B cell (primary cell): ENCODE measurements at regions not wholly inside any gene's neighbourhood (a gene's known extent, or its start where the extent isn't known, plus 50 kb on each side); places are given as distances from the start of the nearest gene placed in this dataset.

Source experiments
- ATAC-seq: fragments of 200-7000 bp; cut with Tn5 transposase; one replicate; pipeline ENCODE4 v1.10.0; 2021; ENCODE audit warnings: low read depth, mild to moderate bottlenecking, moderate number of reproducible peaks, moderate library complexity
- CTCF ChIA-PET: fragments of 350-600 bp; sonication (Branson Sonifier 250); formaldehyde crosslinking; loops from one replicate; lab custom pipeline; 2021; ENCODE audit warnings: antibody characterized with exemption, inconsistent platforms; lab: Charles Lee
- POLR2A ChIA-PET: fragments of 350-600 bp; sonication (Branson Sonifier 250); formaldehyde crosslinking; loops from one replicate; lab custom pipeline; 2021; ENCODE audit warnings: antibody characterized with exemption; lab: Charles Lee
- DNase-seq: peaks from one replicate; pipeline ENCODE4 v3.0.0; 2013
- H2AFZ ChIP-seq: 2 replicates; pipeline ENCODE4 v1.6.1; 2012; ENCODE audit warnings: mild to moderate bottlenecking, low read depth, low read length; ENCODE audit not compliant: insufficient read depth, poor library complexity, severe bottlenecking
- H3K27ac ChIP-seq, 2 donors: 1 replicate in 1 of 2; 2 replicates in 1 of 2; pipeline ENCODE4 v1.5.1; 2012 to 2013; ENCODE audit warnings: low read length in 2 of 2, mild to moderate bottlenecking in 2 of 2, moderate library complexity in 1 of 2
- H3K27me3 ChIP-seq, 4 experiments: fragments of 200-600 bp in 1 of 4; sonication (generic) in 1 of 4; replicated peaks in 1 of 4; 1 replicate in 2 of 4; 2 replicates in 2 of 4; pipeline versions ENCODE4 v1.6.1 to v1.7.0; 2013 to 2016; ENCODE audit warnings: low read length in 3 of 4, mild to moderate bottlenecking in 2 of 4, mixed read lengths in 1 of 4, moderate library complexity in 1 of 4; ENCODE audit not compliant: insufficient read depth in 4 of 4, control insufficient read depth in 3 of 4; ENCODE audit errors: control extremely low read depth in 1 of 4
- H3K36me3 ChIP-seq, 2 experiments: replicated peaks in 1 of 2; 1 replicate in 1 of 2; 2 replicates in 1 of 2; pipeline versions ENCODE4 v1.6.1 to v1.7.1; 2013; ENCODE audit warnings: low read length in 1 of 2; ENCODE audit not compliant: insufficient read depth in 2 of 2, control insufficient read depth in 1 of 2; ENCODE audit errors: control extremely low read depth in 1 of 2, extremely low read depth in 1 of 2
- H3K4me1 ChIP-seq, 2 donors: fragments of 200-600 bp in 1 of 2; sonication (generic) in 1 of 2; 1 replicate in 1 of 2; 2 replicates in 1 of 2; pipeline versions ENCODE4 v1.5.1 to v1.6.1; 2013 to 2017; ENCODE audit warnings: low read length in 2 of 2; ENCODE audit not compliant: control insufficient read depth in 2 of 2, insufficient read depth in 2 of 2
- H3K4me2 ChIP-seq: replicated peaks from 2 replicates; pipeline ENCODE3; 2012; ENCODE audit warnings: mild to moderate bottlenecking, low read depth, low read length; ENCODE audit not compliant: poor library complexity, severe bottlenecking
- H3K4me3 ChIP-seq, 5 experiments: fragments of 200-600 bp in 1 of 5; sonication (generic) in 1 of 5; 1 replicate in 3 of 5; 2 replicates in 2 of 5; pipeline versions ENCODE4 v1.5.1 to v1.7.0; 2011 to 2016; ENCODE audit warnings: low read length in 4 of 5, mild to moderate bottlenecking in 4 of 5, low read depth in 2 of 5, control low read depth in 1 of 5, moderate library complexity in 1 of 5; ENCODE audit not compliant: insufficient read depth in 1 of 5; ENCODE audit errors: control extremely low read depth in 1 of 5, extremely low read depth in 1 of 5
- H3K79me2 ChIP-seq: fragments of 200-600 bp; sonication (generic); one replicate; pipeline ENCODE4 v1.6.0; 2016; ENCODE audit warnings: low read length; ENCODE audit not compliant: control insufficient read depth, insufficient read depth
- H3K9ac ChIP-seq: fragments of 200-600 bp; sonication (generic); 2 replicates; pipeline ENCODE4 v1.6.1; 2017; ENCODE audit warnings: mild to moderate bottlenecking, low read length, moderate library complexity
- H3K9me3 ChIP-seq, 3 donors: one replicate each; pipeline versions ENCODE4 v1.6.1 to v1.7.1; 2013; ENCODE audit warnings: low read length in 2 of 3; ENCODE audit not compliant: control insufficient read depth in 2 of 3, insufficient read depth in 1 of 3; ENCODE audit errors: control extremely low read depth in 1 of 3
- H4K20me1 ChIP-seq: 2 replicates; pipeline ENCODE4 v1.6.0; 2012; ENCODE audit warnings: mild to moderate bottlenecking, low read length; ENCODE audit not compliant: insufficient read depth, control insufficient read depth, poor library complexity, severe bottlenecking
- H3K27ac Mint-ChIP-seq: one replicate; pipeline ENCODE4 v1.8.0; 2021; ENCODE audit warnings: mixed read lengths
- H3K27me3 Mint-ChIP-seq: one replicate; pipeline ENCODE4 v1.8.0; 2021; ENCODE audit warnings: mixed read lengths
- H3K4me1 Mint-ChIP-seq: one replicate; pipeline ENCODE4 v1.8.0; 2021; ENCODE audit warnings: mixed read lengths
- H3K4me3 Mint-ChIP-seq: one replicate; pipeline ENCODE4 v1.8.0; 2021; ENCODE audit warnings: mixed read lengths
- H3K9me3 Mint-ChIP-seq: one replicate; pipeline ENCODE4 v1.8.0; 2022; ENCODE audit warnings: mixed read lengths; ENCODE audit not compliant: insufficient read depth
- CTCF ChIP-seq: fragments of 200-600 bp; IDR thresholded peaks from one replicate; pipeline ENCODE4 v1.8.0; 2022; ENCODE audit warnings: antibody characterized with exemption, mild to moderate bottlenecking
- EZH2 ChIP-seq: IDR thresholded peaks from 2 replicates; pipeline ENCODE4 v1.6.1; 2012; ENCODE audit warnings: borderline replicate concordance, low read depth, mild to moderate bottlenecking, moderate library complexity, low read length; ENCODE audit not compliant: insufficient read depth, poor library complexity, severe bottlenecking
- WGBS: methylation state at CpG from one replicate; pipeline ENCODE4 v1.1.5; 2013; ENCODE audit warnings: missing lambda C conversion rate; ENCODE audit not compliant: insufficient coverage; 5-methylcytosine and 5-hydroxymethylcytosine counted together
- intact Hi-C: fragments of 100-400 bp; cut with micrococcal nuclease; formaldehyde crosslinking; loops from one replicate; pipeline ENCODE4 v1.10.0; 2022

- POLR2A ChIA-PET = no interaction called here
- H3K4me3 Mint-ChIP-seq = no peak overlapping the region
- H4K20me1 ChIP-seq = no peaks in the 10 kb centered on the region
- H3K4me3 ChIP-seq = no peak overlapping the region
- peaks cover 9% of the 10 kb centered on the region for H3K9me3 Mint-ChIP-seq
- CTCF ChIA-PET = no interaction called here
- no peak overlapping the region for H3K9ac ChIP-seq
- H3K27ac Mint-ChIP-seq = no peak overlapping the region
- no peak overlapping the region for H3K4me2 ChIP-seq
- peaks cover 32% of the 10 kb centered on the region for H3K27me3 Mint-ChIP-seq
- H3K9me3 ChIP-seq = peaks cover 0 to 8% (median 0%) of the 10 kb centered on the region in 3 donors
- H3K4me1 ChIP-seq = no peaks in the 10 kb centered on the region
- no peaks in the 10 kb centered on the region for H3K4me1 Mint-ChIP-seq
- no peak for TF ChIP-seq EZH2
- DNase-seq = no peak
- no peaks in the 10 kb centered on the region for H3K36me3 ChIP-seq
- H3K79me2 ChIP-seq = no peaks in the 10 kb centered on the region
- no peak for ATAC-seq
- no peak overlapping the region for H2AFZ ChIP-seq
- peaks cover 0 to 9% (median 5%) of the 10 kb centered on the region in 4 experiments for H3K27me3 ChIP-seq
- intact Hi-C loops = no loop called here
- H3K27ac ChIP-seq = no peak overlapping the region
- WGBS = no CpG with 5 or more reads among the region's 2 CpGs
These were observed 67.7 kb upstream of the CCL21 start for GRCh38 chr9:34777666-34778065.

- no CpG with 5 or more reads among the region's 1 CpG for WGBS
- peaks cover 9% of the 10 kb centered on the region for H3K9me3 Mint-ChIP-seq
- H3K36me3 ChIP-seq = no peaks in the 10 kb centered on the region
- POLR2A ChIA-PET = no interaction called here
- H3K9me3 ChIP-seq = peaks cover 0 to 8% (median 0%) of the 10 kb centered on the region in 3 donors
- no peaks in the 10 kb centered on the region for H3K4me1 ChIP-seq
- no peaks in the 10 kb centered on the region for H3K79me2 ChIP-seq
- H3K27me3 ChIP-seq = peaks cover 0 to 9% (median 5%) of the 10 kb centered on the region in 4 experiments
- no peaks in the 10 kb centered on the region for H4K20me1 ChIP-seq
- no peak overlapping the region for H3K4me3 Mint-ChIP-seq
- H3K27ac Mint-ChIP-seq = no peak overlapping the region
- no peak overlapping the region for H3K4me3 ChIP-seq
- no peak overlapping the region for H3K27ac ChIP-seq
- no peak overlapping the region for H3K9ac ChIP-seq
- H2AFZ ChIP-seq = no peak overlapping the region
- no peak for ATAC-seq
- DNase-seq = no peak
- TF ChIP-seq EZH2 (no peak), CTCF (no peak)
- H3K4me1 Mint-ChIP-seq = no peaks in the 10 kb centered on the region
- H3K27me3 Mint-ChIP-seq = peaks cover 41% of the 10 kb centered on the region
- intact Hi-C loops = no loop called here
- CTCF ChIA-PET = no interaction called here
- no peak overlapping the region for H3K4me2 ChIP-seq
These were observed 64.0 kb upstream of the CCL21 start for GRCh38 chr9:34773955-34774354.
